ENCODE measurements at regions not wholly inside any gene's neighbourhood (a gene's known extent, or its start where the extent isn't known, plus 50 kb on each side); places are given as distances from the start of the nearest gene placed in this dataset.

DNA sequence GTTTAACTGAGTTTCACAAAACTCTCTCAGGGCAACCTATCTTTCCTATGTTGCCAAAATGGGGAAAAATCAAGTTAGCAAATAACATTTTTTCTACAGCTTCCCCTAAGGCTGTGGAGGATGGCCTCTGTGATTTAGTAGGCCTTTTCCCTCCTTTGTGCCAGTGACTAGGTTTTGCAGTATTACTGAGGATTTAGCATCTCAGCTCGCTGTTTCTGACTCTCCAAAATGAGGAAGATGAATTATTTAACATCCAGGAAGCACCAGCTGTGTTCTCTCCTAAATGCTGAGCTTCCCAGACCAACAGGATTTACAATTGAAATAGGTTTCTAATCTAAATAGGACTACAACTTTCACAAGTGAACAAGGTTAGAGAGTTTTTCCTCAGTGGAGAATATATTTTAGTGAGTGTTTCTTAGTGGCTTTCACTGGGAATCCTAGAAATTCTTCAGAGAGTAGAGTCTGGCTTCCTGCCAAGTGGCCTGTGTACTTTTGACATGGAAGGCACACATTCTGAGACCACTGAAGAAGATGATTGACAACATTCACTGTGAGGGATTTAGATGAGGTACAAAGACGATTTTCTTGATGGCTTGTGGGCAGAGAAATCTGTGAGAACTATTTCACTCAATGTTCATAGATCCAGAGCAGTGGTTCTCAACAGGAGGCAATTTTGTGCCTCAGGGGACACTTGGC lies 62.4 kb downstream of the PTCHD4 start:
- TF ChIP-seq, protein P1, sequence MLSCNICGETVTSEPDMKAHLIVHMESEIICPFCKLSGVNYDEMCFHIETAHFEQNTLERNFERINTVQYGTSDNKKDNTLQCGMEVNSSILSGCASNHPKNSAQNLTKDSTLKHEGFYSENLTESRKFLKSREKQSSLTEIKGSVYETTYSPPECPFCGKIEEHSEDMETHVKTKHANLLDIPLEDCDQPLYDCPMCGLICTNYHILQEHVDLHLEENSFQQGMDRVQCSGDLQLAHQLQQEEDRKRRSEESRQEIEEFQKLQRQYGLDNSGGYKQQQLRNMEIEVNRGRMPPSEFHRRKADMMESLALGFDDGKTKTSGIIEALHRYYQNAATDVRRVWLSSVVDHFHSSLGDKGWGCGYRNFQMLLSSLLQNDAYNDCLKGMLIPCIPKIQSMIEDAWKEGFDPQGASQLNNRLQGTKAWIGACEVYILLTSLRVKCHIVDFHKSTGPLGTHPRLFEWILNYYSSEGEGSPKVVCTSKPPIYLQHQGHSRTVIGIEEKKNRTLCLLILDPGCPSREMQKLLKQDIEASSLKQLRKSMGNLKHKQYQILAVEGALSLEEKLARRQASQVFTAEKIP (CRISPR knock-in tag; IDR thresholded peaks at IDR 0.05; ENCODE audit: borderline replicate concordance): no peak
- TF ChIP-seq ZKSCAN1 (IDR thresholded peaks at IDR 0.05; ENCODE audit: low read length) (no peak), FLYWCH1 (CRISPR knock-in tag; IDR thresholded peaks at IDR 0.05) (0 out of 2 replicates have a peak, but pooled peaks have one; percentile 38), FOXK1 (CRISPR knock-in tag; IDR thresholded peaks at IDR 0.05; ENCODE audit: borderline replicate concordance, low read depth) (no peak), PHF20 (CRISPR knock-in tag; IDR thresholded peaks at IDR 0.05) (no peak), MTF1 (CRISPR knock-in tag; IDR thresholded peaks at IDR 0.05) (no peak), ZBTB7B (CRISPR knock-in tag; IDR thresholded peaks at IDR 0.05) (peak; percentile 17; the same call in 1 of the 2 replicates), NFIC (IDR thresholded peaks at IDR 0.05; ENCODE audit: low read length) (0 out of 2 replicates have a peak, but pooled peaks have one; percentile 51), GTF3A (CRISPR knock-in tag; conservative IDR thresholded peaks at IDR 0.05) (no peak), ZNF891 (CRISPR knock-in tag; IDR thresholded peaks at IDR 0.05) (no peak), ZBTB21 (CRISPR knock-in tag; IDR thresholded peaks at IDR 0.05) (no peak)
- H3K4me2 ChIP-seq (ENCODE audit: low read depth, low read length): no peak overlapping the region
- POLR2A ChIA-PET: no interaction called here
- DNase-seq (ENCODE audit: low spot score): no peak
- BruUV-seq (replicated peaks): no TSS peak
- peaks cover 13% of the 10 kb centered on the region for H3K4me1 ChIP-seq (ENCODE audit: insufficient read depth, low read length)
- no peaks in the 10 kb centered on the region for H3K27me3 ChIP-seq (ENCODE audit: control insufficient read depth in 1 of 2, insufficient read depth in 2 of 2, low read length in 2 of 2)
- no peaks in the 10 kb centered on the region for H3K9me3 ChIP-seq (ENCODE audit: low read length)
- peaks cover 0 to 6% of the 10 kb centered on the region in 2 experiments; a peak in 2 of 5 replicates for H3K36me3 ChIP-seq (replicated peaks in 1 of 2; ENCODE audit: control insufficient read depth in 1 of 2, insufficient read depth in 2 of 2, low read length in 2 of 2)
- H3K9ac ChIP-seq (ENCODE audit: insufficient read depth, low read depth, low read length): no peak overlapping the region
- no peaks in the 10 kb centered on the region for H3K79me2 ChIP-seq (ENCODE audit: insufficient read depth, low read length)
- FAIRE-seq: no peak
- CTCF ChIA-PET (ENCODE audit: low intra/inter-chr PET ratio, low total read pairs): no interaction called here
- H3K4me3 ChIP-seq (replicated peaks in 1 of 3; ENCODE audit: insufficient read depth in 1 of 3, low read depth in 2 of 3, low read length in 3 of 3): no peak overlapping the region
- intact Hi-C loops (cut with micrococcal nuclease; ENCODE audit: unreplicated experiment): no loop called here
- in situ Hi-C loops (cut with HindIII; ENCODE audit: extremely low pct_ligation_motif_present, low pct_unique_long_range_greater_than_20kb): no loop called here
- no peaks in the 10 kb centered on the region for H4K20me1 ChIP-seq (ENCODE audit: insufficient read depth, low read length)
- no peak for ATAC-seq
- H2AFZ ChIP-seq (ENCODE audit: low read length): no peak overlapping the region
- 85% methylated on average over 2 of the region's 2 CpGs for WGBS (ENCODE audit: low lambda C conversion rate)
- no peak overlapping the region for H3K27ac ChIP-seq (ENCODE audit: extremely low read length, insufficient read depth, low read length)
